ENCODE measurements at regions not wholly inside any gene's neighbourhood (a gene's known extent, or its start where the extent isn't known, plus 50 kb on each side); places are given as distances from the start of the nearest gene placed in this dataset.

GRCh38 chr1:221448585-221449175, 293.2 kb downstream of the DUSP10 start:
- TF ChIP-seq, protein P1, sequence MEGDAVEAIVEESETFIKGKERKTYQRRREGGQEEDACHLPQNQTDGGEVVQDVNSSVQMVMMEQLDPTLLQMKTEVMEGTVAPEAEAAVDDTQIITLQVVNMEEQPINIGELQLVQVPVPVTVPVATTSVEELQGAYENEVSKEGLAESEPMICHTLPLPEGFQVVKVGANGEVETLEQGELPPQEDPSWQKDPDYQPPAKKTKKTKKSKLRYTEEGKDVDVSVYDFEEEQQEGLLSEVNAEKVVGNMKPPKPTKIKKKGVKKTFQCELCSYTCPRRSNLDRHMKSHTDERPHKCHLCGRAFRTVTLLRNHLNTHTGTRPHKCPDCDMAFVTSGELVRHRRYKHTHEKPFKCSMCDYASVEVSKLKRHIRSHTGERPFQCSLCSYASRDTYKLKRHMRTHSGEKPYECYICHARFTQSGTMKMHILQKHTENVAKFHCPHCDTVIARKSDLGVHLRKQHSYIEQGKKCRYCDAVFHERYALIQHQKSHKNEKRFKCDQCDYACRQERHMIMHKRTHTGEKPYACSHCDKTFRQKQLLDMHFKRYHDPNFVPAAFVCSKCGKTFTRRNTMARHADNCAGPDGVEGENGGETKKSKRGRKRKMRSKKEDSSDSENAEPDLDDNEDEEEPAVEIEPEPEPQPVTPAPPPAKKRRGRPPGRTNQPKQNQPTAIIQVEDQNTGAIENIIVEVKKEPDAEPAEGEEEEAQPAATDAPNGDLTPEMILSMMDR (IDR thresholded peaks at IDR 0.05; ENCODE audit: extremely low read depth in 1 of 2, insufficient read depth in 1 of 2, low read depth in 1 of 2, low read length in 2 of 2), result no peak
- no peak for TF ChIP-seq EZH2 (IDR thresholded peaks at IDR 0.05; ENCODE audit: borderline replicate concordance, low read depth, low read length, severe bottlenecking)
- no peak for TF ChIP-seq POLR2AphosphoS5 (IDR thresholded peaks at IDR 0.05; ENCODE audit: insufficient read depth, low read depth, low read length)
- no peak for TF ChIP-seq POLR2A (IDR thresholded peaks at IDR 0.05; ENCODE audit: low read depth, low read length)
- no peak for TF ChIP-seq GATA2 (IDR thresholded peaks at IDR 0.05; ENCODE audit: insufficient read depth, insufficient read length, low read depth, low read length)
- TF ChIP-seq, protein P2, sequence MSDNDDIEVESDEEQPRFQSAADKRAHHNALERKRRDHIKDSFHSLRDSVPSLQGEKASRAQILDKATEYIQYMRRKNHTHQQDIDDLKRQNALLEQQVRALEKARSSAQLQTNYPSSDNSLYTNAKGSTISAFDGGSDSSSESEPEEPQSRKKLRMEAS (IDR thresholded peaks at IDR 0.05; ENCODE audit: insufficient read depth, insufficient read length), result no peak
- TF ChIP-seq FOS (IDR thresholded peaks at IDR 0.05; ENCODE audit: borderline replicate concordance, insufficient read depth, low read length), result no peak
